ENCODE measurements at regions not wholly inside any gene's neighbourhood (a gene's known extent, or its start where the extent isn't known, plus 50 kb on each side); places are given as distances from the start of the nearest gene placed in this dataset.

- no peaks in the 10 kb centered on the region for H3K9me3 ChIP-seq (ENCODE audit: control insufficient read depth in 3 of 3, low read length in 3 of 3)
- no peaks in the 10 kb centered on the region for H3K36me3 ChIP-seq (ENCODE audit: control insufficient read depth in 3 of 3, insufficient read depth in 3 of 3, low read length in 3 of 3)
- no peaks in the 10 kb centered on the region for H3K27me3 ChIP-seq (ENCODE audit: control insufficient read depth in 3 of 3, insufficient read depth in 3 of 3, low read length in 3 of 3)
- H3K4me3 ChIP-seq (ENCODE audit: low read length in 3 of 3) = no peak overlapping the region
- H3K27ac ChIP-seq (ENCODE audit: low read depth, low read length) = no peak overlapping the region
- H3K9ac ChIP-seq (ENCODE audit: low read depth in 1 of 3, low read length in 3 of 3) = no peak overlapping the region
- peaks cover 0 to 3% (median 0%) of the 10 kb centered on the region in 3 donors for H3K4me1 ChIP-seq (ENCODE audit: control insufficient read depth in 3 of 3, insufficient read depth in 3 of 3, low read length in 3 of 3)
These were observed 497.9 kb upstream of the JARID2 start for GRCh38 chr6:14747881-14748520.

GRCh38 chr6:14748679-14749078 is 497.2 kb upstream of the JARID2 start:
- Histone ChIP-seq H3K36me3 (ENCODE audit: control insufficient read depth in 3 of 3, insufficient read depth in 3 of 3, low read length in 3 of 3) (no peaks in the 10 kb centered on the region), H3K4me1 (ENCODE audit: control insufficient read depth in 3 of 3, insufficient read depth in 3 of 3, low read length in 3 of 3) (no peaks in the 10 kb centered on the region), H3K9ac (ENCODE audit: low read depth in 1 of 3, low read length in 3 of 3) (no peak overlapping the region), H3K27me3 (ENCODE audit: control insufficient read depth in 3 of 3, insufficient read depth in 3 of 3, low read length in 3 of 3) (no peaks in the 10 kb centered on the region), H3K27ac (ENCODE audit: low read depth, low read length) (no peak overlapping the region), H3K9me3 (ENCODE audit: control insufficient read depth in 3 of 3, low read length in 3 of 3) (no peaks in the 10 kb centered on the region), H3K4me3 (ENCODE audit: low read length in 3 of 3) (no peak overlapping the region)

GRCh38 chr6:14750059-14750661 is 495.7 kb upstream of the JARID2 start:
- Histone ChIP-seq H3K4me3 (ENCODE audit: low read length in 3 of 3) (no peak overlapping the region), H3K4me1 (ENCODE audit: control insufficient read depth in 3 of 3, insufficient read depth in 3 of 3, low read length in 3 of 3) (no peaks in the 10 kb centered on the region), H3K36me3 (ENCODE audit: control insufficient read depth in 3 of 3, insufficient read depth in 3 of 3, low read length in 3 of 3) (no peaks in the 10 kb centered on the region), H3K9me3 (ENCODE audit: control insufficient read depth in 3 of 3, low read length in 3 of 3) (no peaks in the 10 kb centered on the region), H3K27ac (ENCODE audit: low read depth, low read length) (no peak overlapping the region), H3K9ac (ENCODE audit: low read depth in 1 of 3, low read length in 3 of 3) (no peak overlapping the region), H3K27me3 (ENCODE audit: control insufficient read depth in 3 of 3, insufficient read depth in 3 of 3, low read length in 3 of 3) (no peaks in the 10 kb centered on the region)

GRCh38 chr6:14751645-14752175 is 494.2 kb upstream of the JARID2 start:
- Histone ChIP-seq H3K27me3 (ENCODE audit: control insufficient read depth in 3 of 3, insufficient read depth in 3 of 3, low read length in 3 of 3) (no peaks in the 10 kb centered on the region), H3K4me3 (ENCODE audit: low read length in 3 of 3) (no peak overlapping the region), H3K9me3 (ENCODE audit: control insufficient read depth in 3 of 3, low read length in 3 of 3) (no peaks in the 10 kb centered on the region), H3K4me1 (ENCODE audit: control insufficient read depth in 3 of 3, insufficient read depth in 3 of 3, low read length in 3 of 3) (no peaks in the 10 kb centered on the region), H3K9ac (ENCODE audit: low read depth in 1 of 3, low read length in 3 of 3) (no peak overlapping the region), H3K27ac (ENCODE audit: low read depth, low read length) (no peak overlapping the region), H3K36me3 (ENCODE audit: control insufficient read depth in 3 of 3, insufficient read depth in 3 of 3, low read length in 3 of 3) (no peaks in the 10 kb centered on the region)

GRCh38 chr6:14754751-14755513 is 490.9 kb upstream of the JARID2 start:
- Histone ChIP-seq H3K9ac (ENCODE audit: low read depth in 1 of 3, low read length in 3 of 3) (no peak overlapping the region), H3K4me1 (ENCODE audit: control insufficient read depth in 3 of 3, insufficient read depth in 3 of 3, low read length in 3 of 3) (no peaks in the 10 kb centered on the region), H3K36me3 (ENCODE audit: control insufficient read depth in 3 of 3, insufficient read depth in 3 of 3, low read length in 3 of 3) (no peaks in the 10 kb centered on the region), H3K27ac (ENCODE audit: low read depth, low read length) (no peak overlapping the region), H3K27me3 (ENCODE audit: control insufficient read depth in 3 of 3, insufficient read depth in 3 of 3, low read length in 3 of 3) (no peaks in the 10 kb centered on the region), H3K9me3 (ENCODE audit: control insufficient read depth in 3 of 3, low read length in 3 of 3) (no peaks in the 10 kb centered on the region), H3K4me3 (ENCODE audit: low read length in 3 of 3) (no peak overlapping the region)

- Histone ChIP-seq H3K9ac (ENCODE audit: low read depth in 1 of 3, low read length in 3 of 3) (no peak overlapping the region), H3K27ac (ENCODE audit: low read depth, low read length) (no peak overlapping the region), H3K36me3 (ENCODE audit: control insufficient read depth in 3 of 3, insufficient read depth in 3 of 3, low read length in 3 of 3) (no peaks in the 10 kb centered on the region), H3K9me3 (ENCODE audit: control insufficient read depth in 3 of 3, low read length in 3 of 3) (no peaks in the 10 kb centered on the region), H3K27me3 (ENCODE audit: control insufficient read depth in 3 of 3, insufficient read depth in 3 of 3, low read length in 3 of 3) (no peaks in the 10 kb centered on the region), H3K4me3 (ENCODE audit: low read length in 3 of 3) (no peak overlapping the region), H3K4me1 (ENCODE audit: control insufficient read depth in 3 of 3, insufficient read depth in 3 of 3, low read length in 3 of 3) (no peaks in the 10 kb centered on the region)
These were observed 489.5 kb upstream of the JARID2 start for GRCh38 chr6:14756340-14756739.

- Histone ChIP-seq H3K4me3 (ENCODE audit: low read length in 3 of 3) (no peak overlapping the region), H3K4me1 (ENCODE audit: control insufficient read depth in 3 of 3, insufficient read depth in 3 of 3, low read length in 3 of 3) (no peaks in the 10 kb centered on the region), H3K9me3 (ENCODE audit: control insufficient read depth in 3 of 3, low read length in 3 of 3) (no peaks in the 10 kb centered on the region), H3K27me3 (ENCODE audit: control insufficient read depth in 3 of 3, insufficient read depth in 3 of 3, low read length in 3 of 3) (no peaks in the 10 kb centered on the region), H3K9ac (ENCODE audit: low read depth in 1 of 3, low read length in 3 of 3) (no peak overlapping the region), H3K36me3 (ENCODE audit: control insufficient read depth in 3 of 3, insufficient read depth in 3 of 3, low read length in 3 of 3) (no peaks in the 10 kb centered on the region), H3K27ac (ENCODE audit: low read depth, low read length) (no peak overlapping the region)
These were observed 488.9 kb upstream of the JARID2 start for GRCh38 chr6:14757014-14757413.

GRCh38 chr6:14757418-14757817 is 488.5 kb upstream of the JARID2 start:
- H3K27ac ChIP-seq (ENCODE audit: low read depth, low read length) = no peak overlapping the region
- H3K4me1 ChIP-seq (ENCODE audit: control insufficient read depth in 3 of 3, insufficient read depth in 3 of 3, low read length in 3 of 3) = no peaks in the 10 kb centered on the region
- no peaks in the 10 kb centered on the region for H3K27me3 ChIP-seq (ENCODE audit: control insufficient read depth in 3 of 3, insufficient read depth in 3 of 3, low read length in 3 of 3)
- no peak overlapping the region for H3K4me3 ChIP-seq (ENCODE audit: low read length in 3 of 3)
- H3K36me3 ChIP-seq (ENCODE audit: control insufficient read depth in 3 of 3, insufficient read depth in 3 of 3, low read length in 3 of 3) = no peaks in the 10 kb centered on the region
- no peaks in the 10 kb centered on the region for H3K9me3 ChIP-seq (ENCODE audit: control insufficient read depth in 3 of 3, low read length in 3 of 3)
- no peak overlapping the region for H3K9ac ChIP-seq (ENCODE audit: low read depth in 1 of 3, low read length in 3 of 3)

- Histone ChIP-seq H3K27me3 (ENCODE audit: control insufficient read depth in 3 of 3, insufficient read depth in 3 of 3, low read length in 3 of 3) (no peaks in the 10 kb centered on the region), H3K4me1 (ENCODE audit: control insufficient read depth in 3 of 3, insufficient read depth in 3 of 3, low read length in 3 of 3) (no peaks in the 10 kb centered on the region), H3K36me3 (ENCODE audit: control insufficient read depth in 3 of 3, insufficient read depth in 3 of 3, low read length in 3 of 3) (no peaks in the 10 kb centered on the region), H3K9ac (ENCODE audit: low read depth in 1 of 3, low read length in 3 of 3) (no peak overlapping the region), H3K4me3 (ENCODE audit: low read length in 3 of 3) (no peak overlapping the region), H3K9me3 (ENCODE audit: control insufficient read depth in 3 of 3, low read length in 3 of 3) (no peaks in the 10 kb centered on the region), H3K27ac (ENCODE audit: low read depth, low read length) (no peak overlapping the region)
These were observed 487.3 kb upstream of the JARID2 start for GRCh38 chr6:14758421-14759081.
